ENCODE measurements at regions not wholly inside any gene's neighbourhood (a gene's known extent, or its start where the extent isn't known, plus 50 kb on each side); places are given as distances from the start of the nearest gene placed in this dataset.

DNA sequence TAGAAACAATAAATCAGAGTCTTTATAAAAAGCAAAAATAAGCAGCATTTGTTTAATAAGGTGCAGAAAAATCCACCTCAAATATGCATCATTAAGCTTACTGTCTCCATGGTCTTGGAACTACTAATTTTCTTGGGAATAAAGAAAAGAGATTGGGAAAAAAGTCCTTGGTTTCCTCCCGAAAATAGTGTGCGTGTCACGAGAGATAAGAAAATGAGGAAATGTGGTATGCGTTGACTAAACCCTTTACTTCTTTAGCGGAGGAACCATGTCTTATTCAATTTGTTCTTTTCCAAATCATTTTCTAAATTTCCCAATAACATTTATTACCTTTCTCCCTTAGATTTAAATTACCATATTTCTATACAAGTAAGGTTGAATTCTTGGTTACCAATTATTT, 54.1 kb upstream of the HBS1L start:
- Mint-ChIP-seq H3K4me3 (no peak overlapping the region), H3K27ac (no peak overlapping the region), H3K36me3 (no peaks in the 10 kb centered on the region), H3K9me3 (peaks cover 11% of the 10 kb centered on the region), H3K4me1 (peaks cover 76% of the 10 kb centered on the region), H3K27me3 (no peaks in the 10 kb centered on the region)

DNA sequence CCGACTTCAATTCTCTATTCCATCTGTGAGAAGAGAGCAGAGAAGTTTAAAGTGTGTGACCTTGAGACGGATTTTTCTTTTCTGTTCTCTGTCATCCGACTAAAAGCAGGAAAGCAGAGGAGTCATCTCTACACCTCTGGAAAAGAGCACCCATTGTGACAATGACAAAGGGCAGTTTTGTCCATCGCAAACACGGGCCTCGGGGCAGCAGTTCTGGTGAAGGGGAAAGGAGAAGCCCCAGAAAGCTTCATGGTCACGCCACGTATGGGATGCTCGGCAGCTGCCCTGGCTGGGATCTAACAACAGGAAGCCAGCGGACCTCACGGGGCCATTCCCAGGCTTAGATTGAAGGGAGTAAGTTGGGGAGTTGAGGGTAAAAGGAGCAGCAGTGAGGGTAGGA, 52.0 kb upstream of the HBS1L start:
- Mint-ChIP-seq H3K27me3 (no peaks in the 10 kb centered on the region), H3K9me3 (peaks cover 4% of the 10 kb centered on the region), H3K36me3 (no peaks in the 10 kb centered on the region), H3K4me1 (peaks cover 80% of the 10 kb centered on the region), H3K27ac (no peak overlapping the region), H3K4me3 (no peak overlapping the region)

DNA sequence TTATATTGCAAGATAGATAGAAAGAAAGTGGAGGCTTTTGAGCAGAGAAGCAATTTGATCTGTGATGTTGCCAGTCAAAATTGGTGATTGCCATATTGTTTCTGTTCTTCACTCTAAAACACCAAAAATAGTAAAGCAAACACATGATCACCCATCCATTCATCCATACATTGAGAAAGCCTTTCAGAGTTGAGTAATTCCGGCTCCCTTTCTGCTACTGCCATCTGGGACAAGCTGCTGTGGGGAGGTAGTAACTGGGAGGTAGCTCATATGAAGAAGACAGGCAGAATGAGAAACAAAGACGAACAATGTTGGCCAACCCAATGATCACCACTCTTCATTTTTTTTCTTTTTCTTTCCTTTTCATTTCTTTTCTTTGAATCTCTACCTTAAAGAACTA, 51.1 kb upstream of the HBS1L start:
- H3K27ac Mint-ChIP-seq, result no peak overlapping the region
- H3K4me3 Mint-ChIP-seq, result no peak overlapping the region
- H3K36me3 Mint-ChIP-seq, result no peaks in the 10 kb centered on the region
- peaks cover 83% of the 10 kb centered on the region for H3K4me1 Mint-ChIP-seq
- no peaks in the 10 kb centered on the region for H3K27me3 Mint-ChIP-seq
- peaks cover 4% of the 10 kb centered on the region for H3K9me3 Mint-ChIP-seq

DNA sequence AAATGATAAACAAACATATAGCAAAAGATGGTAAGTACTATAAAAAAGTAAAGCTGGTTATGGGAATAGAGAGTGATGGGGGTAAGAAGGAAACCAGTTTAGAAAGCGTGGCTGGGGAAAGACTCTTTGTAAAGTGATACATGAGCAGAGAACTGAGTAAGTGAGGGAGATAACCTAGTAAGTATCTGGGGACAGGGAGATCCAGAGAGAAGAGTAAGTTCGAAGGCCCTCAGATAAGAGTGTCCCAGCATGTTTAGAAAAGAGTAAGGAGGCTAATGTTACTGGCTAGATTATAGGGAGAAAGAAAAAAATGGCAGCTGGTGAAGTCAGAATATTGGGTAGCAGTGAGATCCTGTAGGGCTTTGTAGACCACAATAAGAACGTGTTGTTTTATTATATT, 50.7 kb upstream of the HBS1L start:
- peak overlapping the region; percentile 48 for H3K27ac Mint-ChIP-seq
- H3K27me3 Mint-ChIP-seq, result no peaks in the 10 kb centered on the region
- no peak overlapping the region for H3K4me3 Mint-ChIP-seq
- H3K4me1 Mint-ChIP-seq, result peaks cover 82% of the 10 kb centered on the region
- peaks cover 4% of the 10 kb centered on the region for H3K9me3 Mint-ChIP-seq
- peaks cover 1% of the 10 kb centered on the region for H3K36me3 Mint-ChIP-seq

Measured in activated naive CD4-positive, alpha-beta T cell treated with anti-CD3 and anti-CD28 coated beads, Interleukin-2, amount 50 U/mL, for 24 hours (primary cell).